LNCAP (cell line): ENCODE measurements at regions not wholly inside any gene's neighbourhood (a gene's known extent, or its start where the extent isn't known, plus 50 kb on each side); places are given as distances from the start of the nearest gene placed in this dataset.

Experiments
- CTCF ChIP-seq: fragments of 450-650 bp; IDR thresholded peaks from 2 replicates; pipeline ENCODE4 v1.5.1; 2017; ENCODE audit warnings: mild to moderate bottlenecking

GRCh38 chr1:17995480-17995879 lies 112.1 kb upstream of the IGSF21 start:
- TF ChIP-seq CTCF, result no peak

- TF ChIP-seq CTCF, result peak; percentile 38; the same call in 1 of the 2 replicates
Observed at GRCh38 chr1:17998889-17999288, 108.7 kb upstream of the IGSF21 start.

- no peak for TF ChIP-seq CTCF
Observed at GRCh38 chr1:17999884-18000283, 107.7 kb upstream of the IGSF21 start.

- no peak for TF ChIP-seq CTCF
Observed at GRCh38 chr1:18001725-18002124, 105.9 kb upstream of the IGSF21 start.

- no peak for TF ChIP-seq CTCF
Observed at GRCh38 chr1:18004278-18004677, 103.3 kb upstream of the IGSF21 start.

- no peak for TF ChIP-seq CTCF
Observed at GRCh38 chr1:18005238-18005637, 102.4 kb upstream of the IGSF21 start.

- TF ChIP-seq CTCF, result no peak
Observed at GRCh38 chr1:18007391-18008041, 100.1 kb upstream of the IGSF21 start.

GRCh38 chr1:18008081-18008480 lies 99.5 kb upstream of the IGSF21 start:
- TF ChIP-seq CTCF, result no peak
